Omental fat pad (tissue), 3 donors: ENCODE measurements at regions not wholly inside any gene's neighbourhood (a gene's known extent, or its start where the extent isn't known, plus 50 kb on each side); places are given as distances from the start of the nearest gene placed in this dataset.

Experiments
- ATAC-seq: fragments of 150-250 bp; one replicate; pipeline ENCODE4 v1.9.1; 2016; ENCODE audit warnings: mild to moderate bottlenecking, moderate library complexity; ENCODE audit not compliant: low FRiP score
- DNase-seq: peaks from one replicate; pipeline ENCODE4 v3.0.0-alpha.2; 2019; ENCODE audit warnings: low spot score
- TF ChIP-seq, protein P1 (sequence below), 3 donors: fragments of 450-650 bp; IDR thresholded peaks; one replicate each; pipeline ENCODE4 v1.5.1; 2016 to 2017; ENCODE audit warnings: antibody characterized with exemption in 3 of 3, mild to moderate bottlenecking in 3 of 3, moderate library complexity in 2 of 3

DNA sequence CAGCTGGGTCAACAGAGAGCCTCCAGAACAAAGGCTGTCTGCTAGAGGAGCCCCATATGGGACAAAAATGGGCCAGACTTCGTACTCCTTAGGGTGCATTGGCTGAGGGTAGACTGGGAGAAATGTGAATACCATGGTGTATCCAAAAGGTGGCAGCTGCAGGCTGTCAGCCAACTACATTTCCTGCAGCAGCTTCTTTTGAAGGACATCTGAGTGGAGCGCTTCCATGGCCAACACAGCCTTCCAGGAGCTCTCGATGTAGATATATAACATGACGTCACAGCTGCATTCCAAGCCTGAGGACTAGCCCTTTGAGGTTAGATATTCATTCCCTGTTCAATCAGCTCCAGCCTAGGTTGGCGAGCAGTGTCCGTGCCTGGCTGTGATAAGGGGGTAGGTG lies 107.7 kb downstream of the MAB21L3 start:
- no peak for DNase-seq
- no peak for ATAC-seq
- TF ChIP-seq, protein P1, sequence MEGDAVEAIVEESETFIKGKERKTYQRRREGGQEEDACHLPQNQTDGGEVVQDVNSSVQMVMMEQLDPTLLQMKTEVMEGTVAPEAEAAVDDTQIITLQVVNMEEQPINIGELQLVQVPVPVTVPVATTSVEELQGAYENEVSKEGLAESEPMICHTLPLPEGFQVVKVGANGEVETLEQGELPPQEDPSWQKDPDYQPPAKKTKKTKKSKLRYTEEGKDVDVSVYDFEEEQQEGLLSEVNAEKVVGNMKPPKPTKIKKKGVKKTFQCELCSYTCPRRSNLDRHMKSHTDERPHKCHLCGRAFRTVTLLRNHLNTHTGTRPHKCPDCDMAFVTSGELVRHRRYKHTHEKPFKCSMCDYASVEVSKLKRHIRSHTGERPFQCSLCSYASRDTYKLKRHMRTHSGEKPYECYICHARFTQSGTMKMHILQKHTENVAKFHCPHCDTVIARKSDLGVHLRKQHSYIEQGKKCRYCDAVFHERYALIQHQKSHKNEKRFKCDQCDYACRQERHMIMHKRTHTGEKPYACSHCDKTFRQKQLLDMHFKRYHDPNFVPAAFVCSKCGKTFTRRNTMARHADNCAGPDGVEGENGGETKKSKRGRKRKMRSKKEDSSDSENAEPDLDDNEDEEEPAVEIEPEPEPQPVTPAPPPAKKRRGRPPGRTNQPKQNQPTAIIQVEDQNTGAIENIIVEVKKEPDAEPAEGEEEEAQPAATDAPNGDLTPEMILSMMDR (IDR thresholded peaks at IDR 0.05) = no peak

DNA sequence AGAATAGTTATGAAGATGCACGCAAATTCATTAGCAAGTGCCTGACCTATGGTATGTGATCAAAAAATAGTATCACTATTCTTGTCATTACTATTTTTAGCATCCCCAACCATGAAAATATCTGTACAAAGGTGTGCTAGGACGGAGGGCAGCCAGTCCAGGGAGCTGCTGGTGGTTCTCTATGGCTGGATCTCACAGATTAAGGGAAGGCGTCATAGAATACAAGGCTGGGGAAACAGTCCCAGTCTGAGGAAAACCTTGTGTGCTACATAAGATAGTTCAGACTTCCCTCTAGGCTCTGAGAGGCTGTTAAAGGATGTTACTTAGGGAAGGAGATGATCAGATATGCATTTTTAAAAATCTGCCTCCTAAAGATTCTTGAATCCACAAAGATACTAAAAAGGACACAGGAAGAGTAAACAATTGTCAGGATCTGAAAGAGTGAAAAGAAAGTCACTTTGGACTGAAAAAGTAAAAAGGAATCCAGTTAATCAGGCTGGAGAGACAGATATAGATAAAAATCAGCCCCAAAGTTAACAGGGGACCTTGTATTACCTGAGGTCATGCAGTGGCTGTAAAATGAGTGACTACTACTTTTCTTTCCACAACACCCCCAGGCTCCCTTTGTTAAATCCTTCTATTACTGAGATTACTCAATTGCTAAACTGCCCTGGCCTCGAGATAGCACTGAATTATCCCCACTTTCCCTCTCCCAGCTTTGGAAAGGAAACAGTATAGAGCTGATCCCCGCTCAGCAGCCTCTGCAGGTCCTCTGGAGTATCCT lies 108.6 kb downstream of the MAB21L3 start:
- TF ChIP-seq, protein P1 (IDR thresholded peaks at IDR 0.05) = no peak
- no peak for DNase-seq
- no peak for ATAC-seq

DNA sequence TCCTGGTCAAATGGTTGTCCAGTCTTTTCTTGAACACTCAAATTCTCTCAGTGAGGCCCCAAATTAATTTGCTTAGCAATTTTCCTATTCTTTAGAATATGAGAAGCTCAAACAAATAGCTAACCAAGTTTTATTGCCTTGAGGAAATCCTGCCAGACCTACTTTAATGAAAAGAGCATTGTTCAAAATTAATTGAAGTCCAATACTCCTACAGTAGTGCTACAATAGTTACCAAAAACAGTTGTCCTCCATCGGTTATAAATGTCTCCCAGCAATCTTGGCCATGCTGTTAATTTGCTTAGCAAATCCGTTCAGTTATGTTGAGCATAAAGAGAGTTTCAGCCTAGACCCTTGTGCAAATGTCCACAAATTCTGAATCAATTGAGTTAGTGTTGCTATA lies 112.9 kb downstream of the MAB21L3 start:
- DNase-seq = no peak
- TF ChIP-seq, protein P1 (IDR thresholded peaks at IDR 0.05) = no peak
- no peak for ATAC-seq

DNA sequence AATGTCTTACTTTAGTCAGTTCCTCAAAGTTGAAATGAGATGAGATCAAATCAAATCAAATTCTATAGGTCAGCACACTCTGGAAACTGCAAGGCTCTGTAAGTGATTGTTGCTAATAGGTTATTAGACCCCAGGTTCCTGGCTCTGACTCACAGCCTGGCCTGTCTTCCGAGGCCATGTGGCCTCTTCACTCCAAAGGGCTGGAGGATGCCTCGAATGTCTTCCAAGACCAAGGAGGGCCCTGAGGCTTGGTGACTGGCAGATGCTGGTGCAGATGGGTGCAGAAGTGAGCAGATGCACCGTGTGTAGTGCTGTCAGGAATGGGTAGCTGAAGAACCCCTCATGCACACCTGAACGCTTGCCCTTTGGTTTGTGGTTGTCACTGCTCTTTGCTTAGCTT lies 113.4 kb downstream of the MAB21L3 start:
- TF ChIP-seq, protein P1 (IDR thresholded peaks at IDR 0.05) = no peak
- ATAC-seq = no peak
- DNase-seq = no peak

DNA sequence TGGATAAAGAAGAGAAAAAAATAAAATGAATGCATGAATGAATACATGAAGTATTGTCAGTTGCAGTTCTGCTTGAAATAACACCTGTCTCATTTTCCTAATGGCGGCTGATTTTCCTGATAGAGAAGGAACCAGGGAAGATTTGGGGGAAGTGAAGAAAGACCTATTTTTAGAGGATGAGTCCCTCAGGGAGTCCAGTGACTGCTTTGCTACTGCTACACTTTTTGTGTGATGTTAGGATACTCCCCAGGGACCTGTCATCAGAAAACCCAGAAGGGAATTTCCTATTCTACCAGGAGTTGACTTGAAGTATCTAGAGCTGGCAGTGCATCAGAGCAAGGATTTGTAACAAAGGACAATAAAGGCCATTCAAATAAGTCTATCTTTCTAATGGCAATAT lies 114.8 kb downstream of the MAB21L3 start:
- DNase-seq = no peak
- TF ChIP-seq, protein P1 (IDR thresholded peaks at IDR 0.05) = no peak
- ATAC-seq = no peak

DNA sequence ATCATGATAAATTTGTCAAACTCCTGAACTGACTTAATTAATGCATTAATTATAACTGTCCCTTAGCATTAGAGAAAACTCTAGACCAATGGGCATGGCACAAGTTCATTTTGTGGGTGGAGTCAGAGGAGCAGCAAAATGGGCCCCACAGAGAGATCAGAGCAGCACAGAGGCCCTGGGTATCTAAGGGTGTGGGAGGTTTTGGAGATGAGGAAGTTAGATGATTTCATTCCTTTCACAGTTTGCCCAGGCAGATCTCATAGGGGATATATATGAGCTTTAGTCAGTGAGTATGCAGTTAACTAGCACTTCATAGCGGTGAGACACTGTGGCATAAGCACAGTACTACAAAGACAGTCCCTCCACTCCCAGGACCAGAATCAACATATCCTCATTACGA lies 117.3 kb downstream of the MAB21L3 start:
- DNase-seq = no peak
- ATAC-seq = no peak
- TF ChIP-seq, protein P1 (IDR thresholded peaks at IDR 0.05) = no peak

DNA sequence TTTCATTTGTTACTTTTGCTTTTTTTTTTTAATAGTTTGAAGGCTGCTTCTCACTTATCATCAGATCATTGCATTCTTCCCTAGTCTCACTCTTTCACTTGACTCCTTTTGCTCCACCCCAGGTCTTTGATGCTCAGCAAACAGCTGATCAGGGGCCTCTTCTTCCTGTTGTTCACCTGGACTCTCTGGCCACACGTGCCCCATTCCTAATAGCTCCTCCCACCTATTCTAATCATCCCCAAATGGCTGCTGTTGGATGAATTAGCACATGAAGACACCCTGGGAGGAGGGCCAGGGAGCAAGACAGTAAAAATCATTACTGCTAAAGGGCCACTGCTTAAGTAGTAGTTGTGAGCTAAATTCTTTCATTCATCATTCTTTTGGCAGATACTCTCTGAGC lies 119.5 kb downstream of the MAB21L3 start:
- TF ChIP-seq, protein P1 (IDR thresholded peaks at IDR 0.05) = no peak
- no peak for ATAC-seq
- no peak for DNase-seq
